GM23338 (cell line): ENCODE measurements at regions not wholly inside any gene's neighbourhood (a gene's known extent, or its start where the extent isn't known, plus 50 kb on each side); places are given as distances from the start of the nearest gene placed in this dataset.

Experiments used
- ATAC-seq: fragments of 200-7000 bp; cut with Tn5 transposase; 3 replicates; pipeline ENCODE4 v1.9.1; 2020
- DNase-seq: peaks from one replicate; pipeline ENCODE4 v3.0.0-alpha.2; 2015; ENCODE audit warnings: low spot score
- H2AFZ ChIP-seq: fragments of 200-600 bp; sonication (generic); 2 replicates; pipeline ENCODE4 v1.8.0; 2016; ENCODE audit warnings: antibody characterized with exemption, mild to moderate bottlenecking, moderate library complexity
- H3F3A ChIP-seq: fragments of 200-600 bp; sonication (generic); replicated peaks from 2 replicates; pipeline ENCODE4 v1.8.0; 2017; ENCODE audit warnings: antibody characterized with exemption, mixed run types, low read depth
- H3K27ac ChIP-seq: fragments of 200-600 bp; sonication (generic); 2 replicates; pipeline ENCODE4 v1.6.1; 2016; ENCODE audit warnings: low read depth
- H3K27me3 ChIP-seq: fragments of 200-600 bp; sonication (generic); 2 replicates; pipeline ENCODE4 v1.8.0; 2016; ENCODE audit warnings: mild to moderate bottlenecking, mixed run types, moderate library complexity; ENCODE audit not compliant: insufficient read depth
- H3K36me3 ChIP-seq: fragments of 200-600 bp; sonication (generic); 2 replicates; pipeline ENCODE4 v1.8.0; 2016; ENCODE audit warnings: mild to moderate bottlenecking; ENCODE audit not compliant: insufficient read depth
- H3K4me1 ChIP-seq: fragments of 200-600 bp; sonication (generic); 2 replicates; pipeline ENCODE4 v1.8.0; 2016; ENCODE audit warnings: mild to moderate bottlenecking, moderate library complexity; ENCODE audit not compliant: insufficient read depth
- H3K4me2 ChIP-seq: fragments of 200-600 bp; sonication (generic); 2 replicates; pipeline ENCODE4 v1.7.1; 2017; ENCODE audit warnings: mixed run types
- H3K4me3 ChIP-seq: fragments of 200-600 bp; sonication (generic); 2 replicates; pipeline ENCODE4 v1.6.1; 2016; ENCODE audit warnings: mixed run types
- H3K79me2 ChIP-seq: fragments of 200-600 bp; sonication (generic); replicated peaks from 2 replicates; pipeline ENCODE4 v1.8.0; 2017; ENCODE audit warnings: mild to moderate bottlenecking; ENCODE audit not compliant: insufficient read depth
- H3K9me2 ChIP-seq: fragments of 200-600 bp; sonication (generic); 2 replicates; pipeline ENCODE4 v1.8.0; 2017; ENCODE audit not compliant: insufficient read depth
- H4K20me1 ChIP-seq: fragments of 200-600 bp; sonication (generic); replicated peaks from 2 replicates; pipeline ENCODE4 v1.8.0; 2017; ENCODE audit warnings: mild to moderate bottlenecking; ENCODE audit not compliant: insufficient read depth
- H3K27ac Mint-ChIP-seq: 2 replicates; pipeline ENCODE4 v1.8.0; 2020; ENCODE audit warnings: inconsistent platforms, mild to moderate bottlenecking, moderate library complexity, mixed read lengths
- H3K27me3 Mint-ChIP-seq: 3 replicates; pipeline ENCODE4 v1.8.0; 2022; ENCODE audit warnings: low read depth, mild to moderate bottlenecking, moderate library complexity, mixed read lengths, inconsistent platforms; ENCODE audit not compliant: insufficient read depth, poor library complexity
- H3K36me3 Mint-ChIP-seq: 3 replicates; pipeline ENCODE4 v1.8.0; 2021; ENCODE audit warnings: low read depth, mild to moderate bottlenecking, inconsistent platforms, moderate library complexity, mixed read lengths
- H3K4me1 Mint-ChIP-seq: 3 replicates; pipeline ENCODE4 v1.8.0; 2020; ENCODE audit warnings: mild to moderate bottlenecking, inconsistent platforms, mixed read lengths
- H3K4me3 Mint-ChIP-seq: 3 replicates; pipeline ENCODE4 v1.8.0; 2021; ENCODE audit warnings: moderate library complexity, mild to moderate bottlenecking, inconsistent platforms, mixed read lengths
- H3K9me3 Mint-ChIP-seq: 3 replicates; pipeline ENCODE4 v1.8.0; 2020; ENCODE audit warnings: moderate library complexity, mild to moderate bottlenecking, inconsistent platforms, mixed read lengths
- JUNB ChIP-seq: IDR thresholded peaks from one replicate; pipeline ENCODE4 v1.6.1; 2016; ENCODE audit warnings: antibody characterized with exemption; ENCODE audit not compliant: unreplicated experiment
- ZNF114 ChIP-seq: fragments of 250-450 bp; sonication (Bioruptor Pico); IDR thresholded peaks from 2 replicates; pipeline ENCODE4 v1.5.0; 2020; ENCODE audit warnings: mild to moderate bottlenecking, moderate library complexity
- ZNF331 ChIP-seq: fragments of 250-450 bp; sonication (Bioruptor Pico); IDR thresholded peaks from 2 replicates; pipeline ENCODE4 v1.5.0; 2020; ENCODE audit warnings: low read depth, mild to moderate bottlenecking, moderate library complexity
- TF ChIP-seq, protein P1 (sequence below): IDR thresholded peaks from one replicate; pipeline ENCODE4 v1.6.1; 2018; ENCODE audit warnings: antibody characterized with exemption; ENCODE audit not compliant: unreplicated experiment
- TF ChIP-seq, protein P2 (sequence below): fragments of 250-450 bp; sonication (Bioruptor Pico); IDR thresholded peaks from 2 replicates; pipeline ENCODE4 v1.5.0; 2020; ENCODE audit warnings: mild to moderate bottlenecking, moderate library complexity

DNA sequence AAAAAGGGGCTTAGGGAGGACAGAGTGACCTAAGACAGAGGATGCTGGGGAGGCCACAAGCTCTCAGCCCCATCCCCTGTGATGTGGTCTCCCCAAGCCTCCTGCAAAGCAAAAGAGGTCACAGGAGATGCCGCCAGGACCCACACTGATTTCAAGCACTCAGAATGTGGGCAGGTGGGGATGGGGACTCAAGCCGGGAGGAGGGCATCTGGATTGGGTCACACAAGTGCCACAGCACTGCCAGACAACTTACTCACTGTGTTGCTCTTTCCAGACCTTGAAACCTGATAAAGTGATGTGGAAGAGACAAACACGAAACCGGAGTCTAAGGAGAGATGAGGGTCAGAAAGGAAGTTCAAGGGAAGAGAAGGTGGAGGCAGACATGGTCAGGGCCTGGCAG is 95.7 kb downstream of the TTC32 start:
- no peaks in the 10 kb centered on the region for H3K36me3 ChIP-seq
- H3F3A ChIP-seq: no peaks in the 10 kb centered on the region
- H2AFZ ChIP-seq: no peak overlapping the region
- Mint-ChIP-seq H3K27ac (no peak overlapping the region), H3K27me3 (peaks cover 2% of the 10 kb centered on the region), H3K36me3 (no peaks in the 10 kb centered on the region), H3K9me3 (no peaks in the 10 kb centered on the region), H3K4me1 (no peaks in the 10 kb centered on the region), H3K4me3 (no peak overlapping the region)
- H3K4me3 ChIP-seq: no peak overlapping the region
- no peaks in the 10 kb centered on the region for H3K79me2 ChIP-seq
- no peaks in the 10 kb centered on the region; the same call in 1 of the 2 replicates for H4K20me1 ChIP-seq
- TF ChIP-seq, protein P1, sequence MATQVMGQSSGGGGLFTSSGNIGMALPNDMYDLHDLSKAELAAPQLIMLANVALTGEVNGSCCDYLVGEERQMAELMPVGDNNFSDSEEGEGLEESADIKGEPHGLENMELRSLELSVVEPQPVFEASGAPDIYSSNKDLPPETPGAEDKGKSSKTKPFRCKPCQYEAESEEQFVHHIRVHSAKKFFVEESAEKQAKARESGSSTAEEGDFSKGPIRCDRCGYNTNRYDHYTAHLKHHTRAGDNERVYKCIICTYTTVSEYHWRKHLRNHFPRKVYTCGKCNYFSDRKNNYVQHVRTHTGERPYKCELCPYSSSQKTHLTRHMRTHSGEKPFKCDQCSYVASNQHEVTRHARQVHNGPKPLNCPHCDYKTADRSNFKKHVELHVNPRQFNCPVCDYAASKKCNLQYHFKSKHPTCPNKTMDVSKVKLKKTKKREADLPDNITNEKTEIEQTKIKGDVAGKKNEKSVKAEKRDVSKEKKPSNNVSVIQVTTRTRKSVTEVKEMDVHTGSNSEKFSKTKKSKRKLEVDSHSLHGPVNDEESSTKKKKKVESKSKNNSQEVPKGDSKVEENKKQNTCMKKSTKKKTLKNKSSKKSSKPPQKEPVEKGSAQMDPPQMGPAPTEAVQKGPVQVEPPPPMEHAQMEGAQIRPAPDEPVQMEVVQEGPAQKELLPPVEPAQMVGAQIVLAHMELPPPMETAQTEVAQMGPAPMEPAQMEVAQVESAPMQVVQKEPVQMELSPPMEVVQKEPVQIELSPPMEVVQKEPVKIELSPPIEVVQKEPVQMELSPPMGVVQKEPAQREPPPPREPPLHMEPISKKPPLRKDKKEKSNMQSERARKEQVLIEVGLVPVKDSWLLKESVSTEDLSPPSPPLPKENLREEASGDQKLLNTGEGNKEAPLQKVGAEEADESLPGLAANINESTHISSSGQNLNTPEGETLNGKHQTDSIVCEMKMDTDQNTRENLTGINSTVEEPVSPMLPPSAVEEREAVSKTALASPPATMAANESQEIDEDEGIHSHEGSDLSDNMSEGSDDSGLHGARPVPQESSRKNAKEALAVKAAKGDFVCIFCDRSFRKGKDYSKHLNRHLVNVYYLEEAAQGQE: no peak
- TF ChIP-seq, protein P2, sequence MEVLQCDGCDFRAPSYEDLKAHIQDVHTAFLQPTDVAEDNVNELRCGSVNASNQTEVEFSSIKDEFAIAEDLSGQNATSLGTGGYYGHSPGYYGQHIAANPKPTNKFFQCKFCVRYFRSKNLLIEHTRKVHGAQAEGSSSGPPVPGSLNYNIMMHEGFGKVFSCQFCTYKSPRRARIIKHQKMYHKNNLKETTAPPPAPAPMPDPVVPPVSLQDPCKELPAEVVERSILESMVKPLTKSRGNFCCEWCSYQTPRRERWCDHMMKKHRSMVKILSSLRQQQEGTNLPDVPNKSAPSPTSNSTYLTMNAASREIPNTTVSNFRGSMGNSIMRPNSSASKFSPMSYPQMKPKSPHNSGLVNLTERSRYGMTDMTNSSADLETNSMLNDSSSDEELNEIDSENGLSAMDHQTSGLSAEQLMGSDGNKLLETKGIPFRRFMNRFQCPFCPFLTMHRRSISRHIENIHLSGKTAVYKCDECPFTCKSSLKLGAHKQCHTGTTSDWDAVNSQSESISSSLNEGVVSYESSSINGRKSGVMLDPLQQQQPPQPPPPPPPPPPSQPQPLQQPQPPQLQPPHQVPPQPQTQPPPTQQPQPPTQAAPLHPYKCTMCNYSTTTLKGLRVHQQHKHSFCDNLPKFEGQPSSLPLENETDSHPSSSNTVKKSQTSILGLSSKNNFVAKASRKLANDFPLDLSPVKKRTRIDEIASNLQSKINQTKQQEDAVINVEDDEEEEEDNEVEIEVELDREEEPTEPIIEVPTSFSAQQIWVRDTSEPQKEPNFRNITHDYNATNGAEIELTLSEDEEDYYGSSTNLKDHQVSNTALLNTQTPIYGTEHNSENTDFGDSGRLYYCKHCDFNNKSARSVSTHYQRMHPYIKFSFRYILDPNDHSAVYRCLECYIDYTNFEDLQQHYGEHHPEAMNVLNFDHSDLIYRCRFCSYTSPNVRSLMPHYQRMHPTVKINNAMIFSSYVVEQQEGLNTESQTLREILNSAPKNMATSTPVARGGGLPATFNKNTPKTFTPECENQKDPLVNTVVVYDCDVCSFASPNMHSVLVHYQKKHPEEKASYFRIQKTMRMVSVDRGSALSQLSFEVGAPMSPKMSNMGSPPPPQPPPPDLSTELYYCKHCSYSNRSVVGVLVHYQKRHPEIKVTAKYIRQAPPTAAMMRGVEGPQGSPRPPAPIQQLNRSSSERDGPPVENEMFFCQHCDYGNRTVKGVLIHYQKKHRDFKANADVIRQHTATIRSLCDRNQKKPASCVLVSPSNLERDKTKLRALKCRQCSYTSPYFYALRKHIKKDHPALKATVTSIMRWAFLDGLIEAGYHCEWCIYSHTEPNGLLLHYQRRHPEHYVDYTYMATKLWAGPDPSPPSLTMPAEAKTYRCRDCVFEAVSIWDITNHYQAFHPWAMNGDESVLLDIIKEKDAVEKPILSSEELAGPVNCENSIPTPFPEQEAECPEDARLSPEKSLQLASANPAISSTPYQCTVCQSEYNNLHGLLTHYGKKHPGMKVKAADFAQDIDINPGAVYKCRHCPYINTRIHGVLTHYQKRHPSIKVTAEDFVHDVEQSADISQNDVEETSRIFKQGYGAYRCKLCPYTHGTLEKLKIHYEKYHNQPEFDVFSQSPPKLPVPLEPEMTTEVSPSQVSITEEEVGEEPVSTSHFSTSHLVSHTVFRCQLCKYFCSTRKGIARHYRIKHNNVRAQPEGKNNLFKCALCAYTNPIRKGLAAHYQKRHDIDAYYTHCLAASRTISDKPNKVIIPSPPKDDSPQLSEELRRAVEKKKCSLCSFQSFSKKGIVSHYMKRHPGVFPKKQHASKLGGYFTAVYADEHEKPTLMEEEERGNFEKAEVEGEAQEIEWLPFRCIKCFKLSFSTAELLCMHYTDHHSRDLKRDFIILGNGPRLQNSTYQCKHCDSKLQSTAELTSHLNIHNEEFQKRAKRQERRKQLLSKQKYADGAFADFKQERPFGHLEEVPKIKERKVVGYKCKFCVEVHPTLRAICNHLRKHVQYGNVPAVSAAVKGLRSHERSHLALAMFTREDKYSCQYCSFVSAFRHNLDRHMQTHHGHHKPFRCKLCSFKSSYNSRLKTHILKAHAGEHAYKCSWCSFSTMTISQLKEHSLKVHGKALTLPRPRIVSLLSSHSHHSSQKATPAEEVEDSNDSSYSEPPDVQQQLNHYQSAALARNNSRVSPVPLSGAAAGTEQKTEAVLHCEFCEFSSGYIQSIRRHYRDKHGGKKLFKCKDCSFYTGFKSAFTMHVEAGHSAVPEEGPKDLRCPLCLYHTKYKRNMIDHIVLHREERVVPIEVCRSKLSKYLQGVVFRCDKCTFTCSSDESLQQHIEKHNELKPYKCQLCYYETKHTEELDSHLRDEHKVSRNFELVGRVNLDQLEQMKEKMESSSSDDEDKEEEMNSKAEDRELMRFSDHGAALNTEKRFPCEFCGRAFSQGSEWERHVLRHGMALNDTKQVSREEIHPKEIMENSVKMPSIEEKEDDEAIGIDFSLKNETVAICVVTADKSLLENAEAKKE (CRISPR knock-in tag): no peak
- TF ChIP-seq ZNF331 (CRISPR knock-in tag) (no peak), JUNB (no peak), ZNF114 (CRISPR knock-in tag) (no peak)
- ATAC-seq (no peak), DNase-seq (no peak)
- no peak overlapping the region for H3K27ac ChIP-seq
- 0 out of 2 replicates have a peak, but pooled peaks cover 4% of the 10 kb centered on the region for H3K9me2 ChIP-seq
- no peak overlapping the region for H3K4me2 ChIP-seq
- no peaks in the 10 kb centered on the region for H3K27me3 ChIP-seq
- no peaks in the 10 kb centered on the region for H3K4me1 ChIP-seq
